Activated naive CD4-positive, alpha-beta T cell treated with anti-CD3 and anti-CD28 coated beads for 36 hours (primary cell): ENCODE measurements at regions not wholly inside any gene's neighbourhood (a gene's known extent, or its start where the extent isn't known, plus 50 kb on each side); places are given as distances from the start of the nearest gene placed in this dataset.

Experiments
- CTCF ChIA-PET: fragments of 350-600 bp; sonication (Branson Sonifier 250); formaldehyde crosslinking; loops from one replicate; lab custom pipeline; 2021; ENCODE audit warnings: antibody characterized with exemption; lab: Charles Lee
- DNase-seq: peaks from one replicate; pipeline ENCODE4 v3.0.0-alpha.2; 2020
- H3K27ac Mint-ChIP-seq: one replicate; pipeline ENCODE4 v1.8.0; 2021; ENCODE audit warnings: mild to moderate bottlenecking, mixed read lengths
- H3K27me3 Mint-ChIP-seq: one replicate; pipeline ENCODE4 v1.8.0; 2021; ENCODE audit warnings: low read depth, mixed read lengths
- H3K36me3 Mint-ChIP-seq: one replicate; pipeline ENCODE4 v1.8.0; 2021; ENCODE audit warnings: low read depth, mixed read lengths
- H3K4me1 Mint-ChIP-seq: one replicate; pipeline ENCODE4 v1.8.0; 2021; ENCODE audit warnings: low read depth, mixed read lengths
- H3K4me3 Mint-ChIP-seq: one replicate; pipeline ENCODE4 v1.8.0; 2021; ENCODE audit warnings: mild to moderate bottlenecking, moderate library complexity, mixed read lengths
- H3K9me3 Mint-ChIP-seq: one replicate; pipeline ENCODE4 v1.8.0; 2021; ENCODE audit warnings: mixed read lengths
- intact Hi-C: fragments of 100-400 bp; cut with micrococcal nuclease; formaldehyde crosslinking; loops from one replicate; pipeline ENCODE4 v1.15.1; 2023

- intact Hi-C loops = no loop called here
- H3K36me3 Mint-ChIP-seq = no peaks in the 10 kb centered on the region
- CTCF ChIA-PET = no interaction called here
Observed at GRCh38 chr6:40285996-40286395, 301.2 kb downstream of the LRFN2 start.

GRCh38 chr6:40285535-40285934 lies 301.6 kb downstream of the LRFN2 start:
- DNase-seq = no peak
- H3K4me3 Mint-ChIP-seq = no peak overlapping the region
- CTCF ChIA-PET = no interaction called here
- no peak overlapping the region for H3K27ac Mint-ChIP-seq
- H3K36me3 Mint-ChIP-seq = no peaks in the 10 kb centered on the region
- peaks cover 33% of the 10 kb centered on the region for H3K27me3 Mint-ChIP-seq
- H3K4me1 Mint-ChIP-seq = no peaks in the 10 kb centered on the region
- intact Hi-C loops = no loop called here
- no peaks in the 10 kb centered on the region for H3K9me3 Mint-ChIP-seq

More at GRCh38 chr6:40285996-40286395, 301.2 kb downstream of the LRFN2 start:
- no peak overlapping the region for H3K4me3 Mint-ChIP-seq
- DNase-seq = no peak
- no peak overlapping the region for H3K27ac Mint-ChIP-seq
- H3K27me3 Mint-ChIP-seq = peaks cover 35% of the 10 kb centered on the region
- H3K4me1 Mint-ChIP-seq = no peaks in the 10 kb centered on the region
- H3K9me3 Mint-ChIP-seq = no peaks in the 10 kb centered on the region

GRCh38 chr6:40282986-40283385 lies 304.2 kb downstream of the LRFN2 start:
- peaks cover 26% of the 10 kb centered on the region for H3K27me3 Mint-ChIP-seq
- H3K4me1 Mint-ChIP-seq = no peaks in the 10 kb centered on the region
- no peaks in the 10 kb centered on the region for H3K9me3 Mint-ChIP-seq
- DNase-seq = no peak
- intact Hi-C loops = no loop called here
- CTCF ChIA-PET = no interaction called here
- H3K27ac Mint-ChIP-seq = no peak overlapping the region
- no peaks in the 10 kb centered on the region for H3K36me3 Mint-ChIP-seq
- H3K4me3 Mint-ChIP-seq = no peak overlapping the region

- H3K27ac Mint-ChIP-seq = no peak overlapping the region
- peaks cover 15% of the 10 kb centered on the region for H3K27me3 Mint-ChIP-seq
- no peak for DNase-seq
- no peak overlapping the region for H3K4me3 Mint-ChIP-seq
- no peaks in the 10 kb centered on the region for H3K4me1 Mint-ChIP-seq
- CTCF ChIA-PET = no interaction called here
- H3K9me3 Mint-ChIP-seq = no peaks in the 10 kb centered on the region
- H3K36me3 Mint-ChIP-seq = no peaks in the 10 kb centered on the region
- intact Hi-C loops = no loop called here
Observed at GRCh38 chr6:40281402-40281801, 305.8 kb downstream of the LRFN2 start.

GRCh38 chr6:40280231-40280630 lies 306.9 kb downstream of the LRFN2 start:
- intact Hi-C loops = no loop called here
- no peaks in the 10 kb centered on the region for H3K9me3 Mint-ChIP-seq
- H3K4me1 Mint-ChIP-seq = no peaks in the 10 kb centered on the region
- no peak overlapping the region for H3K27ac Mint-ChIP-seq
- no peaks in the 10 kb centered on the region for H3K36me3 Mint-ChIP-seq
- peaks cover 11% of the 10 kb centered on the region for H3K27me3 Mint-ChIP-seq
- DNase-seq = no peak
- CTCF ChIA-PET = interaction anchor here (0.6 kb wide), 1 partner anchor 29 kb away, joined by 4 read pairs; no protein-coding TSS in a partner anchor
- no peak overlapping the region for H3K4me3 Mint-ChIP-seq

- intact Hi-C loops = no loop called here
- no peaks in the 10 kb centered on the region for H3K36me3 Mint-ChIP-seq
- H3K27ac Mint-ChIP-seq = no peak overlapping the region
- H3K27me3 Mint-ChIP-seq = peaks cover 14% of the 10 kb centered on the region
- H3K4me1 Mint-ChIP-seq = no peaks in the 10 kb centered on the region
- CTCF ChIA-PET = no interaction called here
- no peak overlapping the region for H3K4me3 Mint-ChIP-seq
- no peak for DNase-seq
- H3K9me3 Mint-ChIP-seq = no peaks in the 10 kb centered on the region
Observed at GRCh38 chr6:40276141-40276540, 311.0 kb downstream of the LRFN2 start.

- CTCF ChIA-PET = no interaction called here
Observed at GRCh38 chr6:40274058-40274457, 313.1 kb downstream of the LRFN2 start.

GRCh38 chr6:40268614-40269013 lies 318.6 kb downstream of the LRFN2 start:
- H3K9me3 Mint-ChIP-seq = no peaks in the 10 kb centered on the region
- no peak overlapping the region for H3K27ac Mint-ChIP-seq
- H3K27me3 Mint-ChIP-seq = peaks cover 24% of the 10 kb centered on the region
- no peak for DNase-seq
- no peak overlapping the region for H3K4me3 Mint-ChIP-seq
- no peaks in the 10 kb centered on the region for H3K36me3 Mint-ChIP-seq
- no peaks in the 10 kb centered on the region for H3K4me1 Mint-ChIP-seq
- intact Hi-C loops = no loop called here
- CTCF ChIA-PET = no interaction called here

More at GRCh38 chr6:40274058-40274457, 313.1 kb downstream of the LRFN2 start:
- no peak for DNase-seq
- intact Hi-C loops = no loop called here
- Mint-ChIP-seq H3K4me3 (no peak overlapping the region), H3K27me3 (peaks cover 26% of the 10 kb centered on the region), H3K4me1 (no peaks in the 10 kb centered on the region), H3K27ac (no peak overlapping the region), H3K9me3 (no peaks in the 10 kb centered on the region), H3K36me3 (no peaks in the 10 kb centered on the region)

GRCh38 chr6:40268166-40268565 lies 319.0 kb downstream of the LRFN2 start:
- CTCF ChIA-PET = no interaction called here
- DNase-seq = no peak

GRCh38 chr6:40265615-40266014 lies 321.5 kb downstream of the LRFN2 start:
- Mint-ChIP-seq H3K27ac (no peak overlapping the region), H3K9me3 (no peaks in the 10 kb centered on the region), H3K4me3 (no peak overlapping the region), H3K4me1 (no peaks in the 10 kb centered on the region), H3K27me3 (peaks cover 15% of the 10 kb centered on the region), H3K36me3 (no peaks in the 10 kb centered on the region)
- CTCF ChIA-PET = no interaction called here
- intact Hi-C loops = no loop called here
- DNase-seq = no peak

More at GRCh38 chr6:40268166-40268565, 319.0 kb downstream of the LRFN2 start:
- intact Hi-C loops = no loop called here
- Mint-ChIP-seq H3K4me3 (no peak overlapping the region), H3K36me3 (no peaks in the 10 kb centered on the region), H3K9me3 (no peaks in the 10 kb centered on the region), H3K27me3 (peaks cover 24% of the 10 kb centered on the region), H3K27ac (no peak overlapping the region), H3K4me1 (no peaks in the 10 kb centered on the region)

GRCh38 chr6:40263970-40264369 lies 323.2 kb downstream of the LRFN2 start:
- no peaks in the 10 kb centered on the region for H3K36me3 Mint-ChIP-seq
- CTCF ChIA-PET = no interaction called here
- H3K4me3 Mint-ChIP-seq = no peak overlapping the region
- intact Hi-C loops = no loop called here
- no peak for DNase-seq
- H3K27me3 Mint-ChIP-seq = peaks cover 6% of the 10 kb centered on the region
- no peak overlapping the region for H3K27ac Mint-ChIP-seq
- no peaks in the 10 kb centered on the region for H3K4me1 Mint-ChIP-seq
- no peaks in the 10 kb centered on the region for H3K9me3 Mint-ChIP-seq

- Mint-ChIP-seq H3K27me3 (peaks cover 6% of the 10 kb centered on the region), H3K36me3 (no peaks in the 10 kb centered on the region), H3K27ac (no peak overlapping the region), H3K4me1 (no peaks in the 10 kb centered on the region), H3K9me3 (no peaks in the 10 kb centered on the region), H3K4me3 (no peak overlapping the region)
- no peak for DNase-seq
- CTCF ChIA-PET = no interaction called here
- intact Hi-C loops = no loop called here
Observed at GRCh38 chr6:40262363-40262762, 324.8 kb downstream of the LRFN2 start.

GRCh38 chr6:40258531-40258930 lies 324.3 kb upstream of the MOCS1 start:
- Mint-ChIP-seq H3K36me3 (no peaks in the 10 kb centered on the region), H3K27me3 (peaks cover 2% of the 10 kb centered on the region), H3K9me3 (no peaks in the 10 kb centered on the region), H3K4me1 (no peaks in the 10 kb centered on the region), H3K4me3 (no peak overlapping the region), H3K27ac (no peak overlapping the region)
- intact Hi-C loops = no loop called here
- no peak for DNase-seq
- CTCF ChIA-PET = no interaction called here

GRCh38 chr6:40256831-40257230 lies 322.6 kb upstream of the MOCS1 start:
- Mint-ChIP-seq H3K4me3 (no peak overlapping the region), H3K27ac (no peak overlapping the region), H3K36me3 (no peaks in the 10 kb centered on the region), H3K9me3 (no peaks in the 10 kb centered on the region), H3K27me3 (peaks cover 2% of the 10 kb centered on the region), H3K4me1 (no peaks in the 10 kb centered on the region)
- DNase-seq = no peak
- intact Hi-C loops = no loop called here
- CTCF ChIA-PET = no interaction called here
